K562 (cell line): ENCODE measurements at regions not wholly inside any gene's neighbourhood (a gene's known extent, or its start where the extent isn't known, plus 50 kb on each side); places are given as distances from the start of the nearest gene placed in this dataset.

Source experiments
- ATAC-seq: fragments of 200-7000 bp; cut with Tn5 transposase; 3 replicates; pipeline ENCODE4 v1.9.1; 2020; ENCODE audit warnings: moderate library complexity
- BruUV-seq: library from RNA; stranded (reverse); fragments of 400-500 nt; replicated peaks from 2 replicates; lab custom pipeline; 2021; lab: Mats Ljungman, UMichigan
- CTCF ChIA-PET: fragments of 300-600 bp; formaldehyde crosslinking; extraction: SDS; loops from one replicate; lab custom pipeline; 2021; ENCODE audit warnings: low intra/inter-chr PET ratio; lab: Yijun Ruan, JAX
- POLR2A ChIA-PET: fragments of 300-600, 350-650 bp; sonication (Branson Sonifier 250); formaldehyde crosslinking; extraction: SDS; loops from one replicate; lab custom pipeline; 2021; ENCODE audit warnings: antibody characterized with exemption, inconsistent platforms; lab: Yijun Ruan, JAX
- DNase-seq, 4 experiments: peaks; one replicate each; pipeline versions ENCODE4 v3.0.0 to v3.0.0-alpha.2; 2011 to 2018; ENCODE audit warnings: low spot score in 3 of 4, mixed read lengths in 3 of 4; ENCODE audit errors: extremely low read depth in 1 of 4
- FAIRE-seq: peaks from 2 replicates; lab custom pipeline; 2011; peaks lifted over from hg19 to GRCh38; lab: Jason Lieb, UNC
- H2AFZ ChIP-seq: 2 replicates; pipeline ENCODE4 v1.6.0; 2011; ENCODE audit warnings: low read depth, low read length, control low read depth, inconsistent platforms
- H3K27ac ChIP-seq: fragments of 200-600 bp; 3 replicates; pipeline ENCODE4 v1.8.0; 2011; ENCODE audit warnings: low read depth, mild to moderate bottlenecking, control low read depth, inconsistent platforms, low read length, moderate library complexity, mixed read lengths; ENCODE audit errors: extremely low read depth
- H3K27me3 ChIP-seq, 2 experiments: fragments of 300-600 bp in 1 of 2; 2 replicates in 1 of 2; 3 replicates in 1 of 2; pipeline versions ENCODE4 v1.6.0 to v1.8.0; 2011; ENCODE audit warnings: inconsistent platforms in 2 of 2, low read length in 2 of 2, mild to moderate bottlenecking in 1 of 2, mixed read lengths in 1 of 2, moderate library complexity in 1 of 2; ENCODE audit not compliant: control insufficient read depth in 2 of 2, insufficient read depth in 2 of 2
- H3K36me3 ChIP-seq: fragments of 300-600 bp; 3 replicates; pipeline ENCODE4 v1.8.0; 2011; ENCODE audit warnings: mild to moderate bottlenecking, low read length, inconsistent platforms; ENCODE audit not compliant: control insufficient read depth, insufficient read depth
- H3K4me1 ChIP-seq, 2 experiments: fragments of 200-600 bp in 1 of 2; replicated peaks in 1 of 2; 2 replicates in 1 of 2; 3 replicates in 1 of 2; pipeline versions ENCODE4 v1.5.1 to v1.8.0; 2011; ENCODE audit warnings: inconsistent platforms in 2 of 2, low read length in 2 of 2, mild to moderate bottlenecking in 1 of 2, mixed read lengths in 1 of 2, moderate library complexity in 1 of 2; ENCODE audit not compliant: control insufficient read depth in 2 of 2, insufficient read depth in 2 of 2
- H3K4me2 ChIP-seq: 2 replicates; pipeline ENCODE4 v1.6.1; 2011; ENCODE audit warnings: low read length, control low read depth, inconsistent platforms, mixed read lengths; ENCODE audit not compliant: insufficient read depth
- H3K4me3 ChIP-seq: fragments of 200-600 bp; sonication (generic), shearing (Covaris generic); 2 replicates; pipeline ENCODE4 v1.5.1; 2016; ENCODE audit warnings: control low read depth, inconsistent platforms
- H3K79me2 ChIP-seq: fragments of 200-600 bp; 3 replicates; pipeline ENCODE4 v1.8.0; 2011; ENCODE audit warnings: low read length, inconsistent platforms; ENCODE audit not compliant: control insufficient read depth, insufficient read depth
- H3K9ac ChIP-seq, 2 experiments: 2 replicates each; pipeline versions ENCODE4 v1.6.0 to v1.6.1; 2011; ENCODE audit warnings: low read depth in 2 of 2, low read length in 2 of 2, control low read depth in 1 of 2, inconsistent platforms in 1 of 2, mild to moderate bottlenecking in 1 of 2, mixed read lengths in 1 of 2; ENCODE audit not compliant: insufficient read depth in 1 of 2
- H3K9me1 ChIP-seq: one replicate; pipeline ENCODE4 v1.6.0; 2011; ENCODE audit warnings: inconsistent platforms, mild to moderate bottlenecking, low read length, moderate library complexity; ENCODE audit not compliant: control insufficient read depth, insufficient read depth
- H3K9me3 ChIP-seq: replicated peaks from 2 replicates; pipeline ENCODE4 v1.5.1; 2011; ENCODE audit warnings: low read depth, low read length, inconsistent platforms; ENCODE audit not compliant: control insufficient read depth, insufficient read depth
- H4K20me1 ChIP-seq: replicated peaks from 2 replicates; pipeline ENCODE4 v1.6.1; 2011; ENCODE audit warnings: low read length, inconsistent platforms, mixed read lengths; ENCODE audit not compliant: control insufficient read depth, insufficient read depth
- DDX20 ChIP-seq: fragments of 450-650 bp; IDR thresholded peaks from 2 replicates; pipeline ENCODE4 v1.6.1; 2016; ENCODE audit warnings: missing genetic modification characterization, low read depth, mild to moderate bottlenecking, missing compliant biosample characterization, moderate library complexity
- GABPB1 ChIP-seq: sonication (generic); formaldehyde crosslinking; IDR thresholded peaks from 2 replicates; pipeline ENCODE4 v1.8.0; 2022; ENCODE audit warnings: mild to moderate bottlenecking, missing genetic modification reagents
- MITF ChIP-seq: IDR thresholded peaks from 2 replicates; pipeline ENCODE4 v1.6.1; 2014; ENCODE audit warnings: antibody characterized with exemption
- MLX ChIP-seq, 2 experiments: fragments of 450-650 bp in 1 of 2; sonication (generic) in 1 of 2; formaldehyde crosslinking; conservative IDR thresholded peaks; 2 replicates each; pipeline versions ENCODE4 v1.4.0 to v1.8.1; 2020 to 2022; ENCODE audit warnings: mild to moderate bottlenecking in 1 of 2, missing genetic modification reagents in 1 of 2
- NUFIP1 ChIP-seq: fragments of 450-650 bp; IDR thresholded peaks from 2 replicates; pipeline ENCODE4 v1.6.1; 2018; ENCODE audit not compliant: partially characterized antibody
- SIRT6 ChIP-seq: IDR thresholded peaks from one replicate; pipeline ENCODE4 v1.6.1; 2012; ENCODE audit warnings: low read depth, mild to moderate bottlenecking, control low read depth, inconsistent platforms, low read length, moderate library complexity
- ZFP30 ChIP-seq: fragments of 250-450 bp; sonication (Bioruptor Pico); IDR thresholded peaks from 2 replicates; pipeline ENCODE4 v1.8.0; 2022; ENCODE audit warnings: moderate library complexity, mild to moderate bottlenecking, inconsistent platforms, borderline replicate concordance
- ZNF384 ChIP-seq: IDR thresholded peaks from 2 replicates; pipeline ENCODE4 v1.6.1; 2012; ENCODE audit warnings: low read depth, low read length, improper control_type of control experiment
- ZNF583 ChIP-seq: fragments of 250-450 bp; sonication (Bioruptor Pico); IDR thresholded peaks from 2 replicates; pipeline ENCODE4 v1.4.0; 2020
- WGBS: fragments of 100-300 bp; shearing (Covaris generic); methylation state at CpG from one replicate; pipeline ENCODE4 v1.1.6; 2016; ENCODE audit warnings: low coverage, mixed read lengths; ENCODE audit not compliant: insufficient coverage; ENCODE audit errors: missing lambda C conversion rate; 5-methylcytosine and 5-hydroxymethylcytosine counted together
- in situ Hi-C: fragments of 300-500 bp; cut with MboI; formaldehyde crosslinking; loops from 4 replicates; pipeline ENCODE4 v1.15.0; 2018; ENCODE audit warnings: inconsistent platforms, mixed read lengths
- intact Hi-C: fragments of 100-400 bp; cut with micrococcal nuclease; formaldehyde crosslinking; loops from 2 replicates; pipeline ENCODE4 v1.14.2; 2022

GRCh38 chr2:238706673-238707072 lies 141.2 kb upstream of the TWIST2 start (continued):
- no peak for TF ChIP-seq MITF
- TF ChIP-seq ZNF384: no peak
- no peak for TF ChIP-seq DDX20

GRCh38 chr2:238709325-238710025 lies 138.4 kb upstream of the TWIST2 start:
- no peaks in the 10 kb centered on the region for H3K4me1 ChIP-seq
- H3K9ac ChIP-seq: no peak overlapping the region
- DNase-seq (no peak), ATAC-seq (no peak), FAIRE-seq (no peak)
- H3K79me2 ChIP-seq: no peaks in the 10 kb centered on the region
- H3K36me3 ChIP-seq: no peaks in the 10 kb centered on the region
- peaks cover 0 to 5% of the 10 kb centered on the region in 2 experiments; a peak in 1 of 5 replicates for H3K27me3 ChIP-seq
- H3K9me3 ChIP-seq: no peaks in the 10 kb centered on the region
- intact Hi-C loops (no loop called here), in situ Hi-C loops (no loop called here)
- CTCF ChIA-PET: no interaction called here
- POLR2A ChIA-PET: no interaction called here
- H3K4me2 ChIP-seq: no peak overlapping the region
- no TSS peak for BruUV-seq
- WGBS: 0% methylated on average over 6 of the region's 6 CpGs
- no peak overlapping the region for H3K27ac ChIP-seq
- no peak overlapping the region for H2AFZ ChIP-seq
- no peak overlapping the region for H3K4me3 ChIP-seq
- TF ChIP-seq ZFP30 (CRISPR knock-in tag) (no peak), NUFIP1 (no peak), ZNF583 (CRISPR knock-in tag) (no peak), GABPB1 (CRISPR knock-in tag) (no peak), MLX (CRISPR knock-in tag; conservative IDR thresholded peaks at IDR 0.05) (no peak), SIRT6 (no peak)
- no peaks in the 10 kb centered on the region for H4K20me1 ChIP-seq
- H3K9me1 ChIP-seq: no peaks in the 10 kb centered on the region
